DMS153 treated with DMSO at 0.1 percent for 48 hours (cell line): ENCODE measurements at regions not wholly inside any gene's neighbourhood (a gene's known extent, or its start where the extent isn't known, plus 50 kb on each side); places are given as distances from the start of the nearest gene placed in this dataset.

Source experiments
- DNase-seq: peaks from one replicate; lab custom pipeline; 2025; ENCODE audit not compliant: unreplicated experiment; lab: John Stamatoyannopoulos, UW

GRCh38 chr2:226142463-226142862, 657.2 kb downstream of the IRS1 start:
- DNase-seq, result no peak

- DNase-seq, result no peak
These were observed 659.0 kb downstream of the IRS1 start for GRCh38 chr2:226140594-226140993.

- no peak for DNase-seq
These were observed 659.9 kb downstream of the IRS1 start for GRCh38 chr2:226139759-226140158.

GRCh38 chr2:226137201-226137811, 662.3 kb downstream of the IRS1 start:
- no peak for DNase-seq

GRCh38 chr2:226136739-226137138, 662.9 kb downstream of the IRS1 start:
- DNase-seq, result no peak

- no peak for DNase-seq
These were observed 663.6 kb downstream of the IRS1 start for GRCh38 chr2:226135861-226136548.

- no peak for DNase-seq
These were observed 667.1 kb downstream of the IRS1 start for GRCh38 chr2:226132323-226133215.

- DNase-seq, result no peak
These were observed 668.3 kb downstream of the IRS1 start for GRCh38 chr2:226131299-226131784.

GRCh38 chr2:226130192-226130591, 669.4 kb downstream of the IRS1 start:
- DNase-seq, result no peak

GRCh38 chr2:226127682-226128081, 671.9 kb downstream of the IRS1 start:
- no peak for DNase-seq

GRCh38 chr2:226126104-226126503, 673.5 kb downstream of the IRS1 start:
- DNase-seq, result no peak

- no peak for DNase-seq
These were observed 674.3 kb downstream of the IRS1 start for GRCh38 chr2:226125176-226125883.

GRCh38 chr2:226124548-226125011, 675.0 kb downstream of the IRS1 start:
- DNase-seq, result no peak

GRCh38 chr2:226123300-226123699, 676.3 kb downstream of the IRS1 start:
- DNase-seq, result no peak

- DNase-seq, result no peak
These were observed 677.6 kb downstream of the IRS1 start for GRCh38 chr2:226122041-226122440.

GRCh38 chr2:226121046-226121738, 678.4 kb downstream of the IRS1 start:
- no peak for DNase-seq

GRCh38 chr2:226118471-226119429, 680.9 kb downstream of the IRS1 start:
- DNase-seq, result no peak

GRCh38 chr2:226117510-226118065, 682.0 kb downstream of the IRS1 start:
- DNase-seq, result no peak

GRCh38 chr2:226116346-226116745, 683.3 kb downstream of the IRS1 start:
- no peak for DNase-seq
